HG02840 (cell line): ENCODE measurements at regions not wholly inside any gene's neighbourhood (a gene's known extent, or its start where the extent isn't known, plus 50 kb on each side); places are given as distances from the start of the nearest gene placed in this dataset.

Source experiments
- ATAC-seq: cut with Tn5 transposase; IDR thresholded peaks from one replicate; pipeline ENCODE4 v1.9.1; 2021; ENCODE audit warnings: mild to moderate bottlenecking, moderate library complexity, moderate number of reproducible peaks; ENCODE audit not compliant: unreplicated experiment, low FRiP score

- ATAC-seq, result no peak
These were observed 51.3 kb upstream of the PFKP start for GRCh38 chr10:3016016-3016415.

- no peak for ATAC-seq
These were observed 52.4 kb upstream of the PFKP start for GRCh38 chr10:3014968-3015367.

- ATAC-seq, result no peak
These were observed 55.1 kb upstream of the PFKP start for GRCh38 chr10:3012223-3012622.

GRCh38 chr10:3010816-3011460, 56.4 kb upstream of the PFKP start:
- no peak for ATAC-seq

GRCh38 chr10:3010334-3010733, 57.0 kb upstream of the PFKP start:
- ATAC-seq, result no peak

- no peak for ATAC-seq
These were observed 58.0 kb upstream of the PFKP start for GRCh38 chr10:3009341-3009740.

GRCh38 chr10:3008518-3009195, 58.7 kb upstream of the PFKP start:
- ATAC-seq, result no peak

GRCh38 chr10:3006607-3007006, 60.7 kb upstream of the PFKP start:
- no peak for ATAC-seq

- no peak for ATAC-seq
These were observed 61.3 kb upstream of the PFKP start for GRCh38 chr10:3006093-3006492.

GRCh38 chr10:3002304-3002703, 65.0 kb upstream of the PFKP start:
- ATAC-seq, result no peak

- no peak for ATAC-seq
These were observed 67.3 kb upstream of the PFKP start for GRCh38 chr10:3000048-3000447.

GRCh38 chr10:2994221-2994961, 73.0 kb upstream of the PFKP start:
- no peak for ATAC-seq

GRCh38 chr10:2993636-2994035, 73.7 kb upstream of the PFKP start:
- no peak for ATAC-seq

- ATAC-seq, result no peak
These were observed 74.7 kb upstream of the PFKP start for GRCh38 chr10:2992401-2993198.

GRCh38 chr10:2990764-2991163, 76.6 kb upstream of the PFKP start:
- no peak for ATAC-seq

GRCh38 chr10:2989292-2989947, 77.9 kb upstream of the PFKP start:
- ATAC-seq, result no peak

GRCh38 chr10:2987185-2987768, 80.1 kb upstream of the PFKP start:
- no peak for ATAC-seq

GRCh38 chr10:2986391-2986801, 81.0 kb upstream of the PFKP start:
- no peak for ATAC-seq

GRCh38 chr10:2985729-2986232, 81.6 kb upstream of the PFKP start:
- no peak for ATAC-seq

- ATAC-seq, result no peak
These were observed 82.7 kb upstream of the PFKP start for GRCh38 chr10:2984682-2985081.
